Naive thymus-derived CD4-positive, alpha-beta T cell (primary cell): ENCODE measurements at regions not wholly inside any gene's neighbourhood (a gene's known extent, or its start where the extent isn't known, plus 50 kb on each side); places are given as distances from the start of the nearest gene placed in this dataset.
"Not testable (repeated sequence)": the region's sequence is repeated elsewhere in the genome, so short reads cannot be mapped to it uniquely, and the experiment has no call there.

Experiments
- ATAC-seq: fragments of 150-1000 bp; cut with Tn5 transposase; 2 replicates; pipeline ENCODE4 v1.10.0; 2021; ENCODE audit warnings: mild to moderate bottlenecking, moderate library complexity
- CTCF ChIA-PET: fragments of 350-600 bp; sonication (Branson Sonifier 250); formaldehyde crosslinking; loops from one replicate; lab custom pipeline; 2021; ENCODE audit warnings: antibody characterized with exemption; lab: Charles Lee
- POLR2A ChIA-PET: fragments of 350-600 bp; sonication (Branson Sonifier 250); formaldehyde crosslinking; loops from one replicate; lab custom pipeline; 2021; ENCODE audit warnings: antibody characterized with exemption, inconsistent platforms; lab: Charles Lee
- DNase-seq, 9 donors: peaks; one replicate each; pipeline versions ENCODE4 v3.0.0 to v3.0.0-alpha.2; 2020 to 2022; ENCODE audit warnings: mixed read lengths in 1 of 9
- H3K27ac ChIP-seq: one replicate; pipeline ENCODE4 v1.7.0; 2013; ENCODE audit warnings: mild to moderate bottlenecking, low read depth, low read length, moderate library complexity
- H3K27me3 ChIP-seq, 2 donors: one replicate each; pipeline ENCODE4 v1.7.0; 2013; ENCODE audit warnings: low read length in 2 of 2, mild to moderate bottlenecking in 2 of 2, moderate library complexity in 2 of 2; ENCODE audit not compliant: control insufficient read depth in 2 of 2, insufficient read depth in 2 of 2
- H3K36me3 ChIP-seq, 3 experiments: 1 replicate in 2 of 3; 2 replicates in 1 of 3; pipeline ENCODE4 v1.7.0; 2013; ENCODE audit warnings: low read length in 3 of 3, mild to moderate bottlenecking in 3 of 3, moderate library complexity in 1 of 3; ENCODE audit not compliant: insufficient read depth in 3 of 3, control insufficient read depth in 2 of 3
- H3K4me1 ChIP-seq, 2 donors: one replicate each; pipeline ENCODE4 v1.7.0; 2013; ENCODE audit warnings: low read length in 2 of 2, mild to moderate bottlenecking in 2 of 2, moderate library complexity in 1 of 2; ENCODE audit not compliant: control insufficient read depth in 2 of 2, insufficient read depth in 2 of 2
- H3K4me3 ChIP-seq: 2 replicates; pipeline ENCODE4 v1.7.0; 2013; ENCODE audit warnings: mild to moderate bottlenecking, low read length
- H3K9me3 ChIP-seq, 3 experiments: 1 replicate in 2 of 3; 2 replicates in 1 of 3; pipeline ENCODE4 v1.7.0; 2013; ENCODE audit warnings: low read length in 3 of 3; ENCODE audit not compliant: control insufficient read depth in 2 of 3
- H3K27ac Mint-ChIP-seq, 9 donors: one replicate each; pipeline ENCODE4 v1.8.0; 2020 to 2022; ENCODE audit warnings: mixed read lengths in 9 of 9, mild to moderate bottlenecking in 8 of 9, moderate library complexity in 5 of 9, inconsistent platforms in 2 of 9
- H3K27me3 Mint-ChIP-seq, 5 donors: one replicate each; pipeline ENCODE4 v1.8.0; 2021 to 2022; ENCODE audit warnings: mixed read lengths in 5 of 5, mild to moderate bottlenecking in 1 of 5
- H3K36me3 Mint-ChIP-seq, 5 donors: one replicate each; pipeline ENCODE4 v1.8.0; 2020 to 2022; ENCODE audit warnings: mixed read lengths in 5 of 5, mild to moderate bottlenecking in 3 of 5, inconsistent platforms in 1 of 5
- H3K4me1 Mint-ChIP-seq, 7 donors: one replicate each; pipeline ENCODE4 v1.8.0; 2020 to 2022; ENCODE audit warnings: mixed read lengths in 7 of 7, mild to moderate bottlenecking in 3 of 7, inconsistent platforms in 1 of 7
- H3K4me3 Mint-ChIP-seq, 10 donors: one replicate each; pipeline ENCODE4 v1.8.0; 2020 to 2022; ENCODE audit warnings: mild to moderate bottlenecking in 10 of 10, mixed read lengths in 10 of 10, moderate library complexity in 6 of 10, inconsistent platforms in 2 of 10
- H3K9me3 Mint-ChIP-seq, 11 donors: one replicate each; pipeline ENCODE4 v1.8.0; 2020 to 2022; ENCODE audit warnings: mixed read lengths in 11 of 11, mild to moderate bottlenecking in 4 of 11, inconsistent platforms in 1 of 11, moderate library complexity in 1 of 11
- intact Hi-C, 2 donors: fragments of 100-400 bp; cut with micrococcal nuclease; formaldehyde crosslinking; loops; one replicate each; pipeline ENCODE4 v1.15.1; 2023

DNA sequence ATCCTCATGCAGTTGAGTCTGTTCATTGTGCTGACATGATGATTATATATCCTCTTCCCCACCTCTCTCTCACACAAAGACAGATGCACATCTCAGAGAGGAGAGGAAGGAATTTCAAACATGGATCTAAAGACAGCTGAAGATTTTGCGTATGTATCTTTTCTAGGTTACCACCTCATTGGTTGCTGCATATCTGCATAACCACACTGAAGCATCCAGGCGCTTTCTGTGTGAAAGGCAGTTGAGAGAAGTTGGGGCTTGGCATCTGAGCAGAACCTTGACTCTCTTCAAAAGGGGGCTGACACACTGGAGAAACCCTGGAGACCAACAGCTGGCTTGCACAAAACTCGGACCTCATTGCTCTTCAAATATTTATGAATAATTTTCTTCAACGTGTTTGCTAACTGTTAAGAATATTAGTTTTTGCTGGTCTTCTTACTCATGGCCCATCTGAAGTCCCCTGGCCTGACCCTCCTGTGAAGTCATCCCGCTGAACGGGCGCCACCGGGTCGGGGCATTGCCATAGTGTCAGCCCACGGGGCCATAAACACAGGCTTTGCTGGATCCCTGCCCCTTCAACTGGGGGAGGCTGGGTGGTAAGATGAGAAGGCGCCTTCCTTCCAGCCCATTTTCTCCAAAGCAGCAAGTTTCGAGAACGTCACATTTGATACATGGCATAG, 593.2 kb upstream of the CLINT1 start:
- Mint-ChIP-seq H3K27ac (no peak overlapping the region), H3K36me3 (no peaks in the 10 kb centered on the region), H3K9me3 (peaks cover 0 to 7% (median 0%) of the 10 kb centered on the region in 11 donors), H3K4me1 (no peaks in the 10 kb centered on the region), H3K4me3 (no peak overlapping the region), H3K27me3 (no peaks in the 10 kb centered on the region)
- H3K36me3 ChIP-seq = no peaks in the 10 kb centered on the region
- H3K9me3 ChIP-seq = no peaks in the 10 kb centered on the region
- intact Hi-C loops = no loop called here
- ATAC-seq (no peak), DNase-seq (no peak)
- H3K4me1 ChIP-seq = no peaks in the 10 kb centered on the region
- H3K27ac ChIP-seq = no peak overlapping the region
- H3K4me3 ChIP-seq = no peak overlapping the region
- ChIA-PET CTCF (no interaction called here), POLR2A (no interaction called here)
- H3K27me3 ChIP-seq = no peaks in the 10 kb centered on the region

- Histone ChIP-seq H3K27me3 (no peaks in the 10 kb centered on the region), H3K4me1 (no peaks in the 10 kb centered on the region), H3K4me3 (no peak overlapping the region), H3K9me3 (no peaks in the 10 kb centered on the region), H3K27ac (no peak overlapping the region), H3K36me3 (no peaks in the 10 kb centered on the region)
- Mint-ChIP-seq H3K4me1 (no peaks in the 10 kb centered on the region), H3K4me3 (no peak overlapping the region), H3K27ac (peak overlapping the region in 1 of 9 donors; percentile 5), H3K9me3 (peaks cover 0 to 8% (median 0%) of the 10 kb centered on the region in 11 donors), H3K36me3 (no peaks in the 10 kb centered on the region), H3K27me3 (no peaks in the 10 kb centered on the region)
- DNase-seq (no peak), ATAC-seq (no peak)
- intact Hi-C loops = no loop called here
- CTCF ChIA-PET = no interaction called here
- POLR2A ChIA-PET = no interaction called here
These were observed 592.5 kb upstream of the CLINT1 start for GRCh38 chr5:158451203-158451992.

DNA sequence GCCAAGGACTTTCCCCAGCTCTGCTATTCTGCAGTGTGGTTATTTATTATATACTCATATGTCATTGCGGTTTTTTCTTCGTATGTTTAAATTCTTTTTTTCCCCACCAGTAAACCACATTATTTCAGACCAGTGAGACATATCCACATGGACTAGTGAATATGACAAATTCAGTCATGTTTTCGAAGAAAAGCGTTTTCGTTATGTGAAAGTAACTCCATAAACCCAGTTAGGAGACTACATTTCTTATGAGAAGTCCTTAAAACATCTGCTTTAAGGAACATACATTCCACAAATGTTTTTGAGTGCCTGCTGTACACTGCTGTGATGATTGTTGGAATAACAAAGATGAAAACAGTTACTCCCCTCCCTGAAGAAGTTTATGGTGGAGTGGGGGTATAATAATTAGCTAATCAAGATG, 591.8 kb upstream of the CLINT1 start:
- Mint-ChIP-seq H3K27me3 (no peaks in the 10 kb centered on the region), H3K4me1 (no peaks in the 10 kb centered on the region), H3K27ac (no peak overlapping the region), H3K9me3 (peaks cover 2 to 13% (median 3%) of the 10 kb centered on the region in 11 donors), H3K4me3 (no peak overlapping the region), H3K36me3 (peaks cover 2 to 6% (median 3%) of the 10 kb centered on the region in 5 donors)
- Histone ChIP-seq H3K9me3 (no peaks in the 10 kb centered on the region), H3K27ac (no peak overlapping the region), H3K27me3 (no peaks in the 10 kb centered on the region), H3K4me3 (no peak overlapping the region), H3K4me1 (no peaks in the 10 kb centered on the region), H3K36me3 (no peaks in the 10 kb centered on the region)
- CTCF ChIA-PET = interaction anchor here (1.1 kb wide), 1 partner anchor 8 kb away, joined by 3 read pairs; no protein-coding TSS in a partner anchor
- intact Hi-C loops = no loop called here
- ATAC-seq = no peak
- POLR2A ChIA-PET = no interaction called here
- no peak for DNase-seq

DNA sequence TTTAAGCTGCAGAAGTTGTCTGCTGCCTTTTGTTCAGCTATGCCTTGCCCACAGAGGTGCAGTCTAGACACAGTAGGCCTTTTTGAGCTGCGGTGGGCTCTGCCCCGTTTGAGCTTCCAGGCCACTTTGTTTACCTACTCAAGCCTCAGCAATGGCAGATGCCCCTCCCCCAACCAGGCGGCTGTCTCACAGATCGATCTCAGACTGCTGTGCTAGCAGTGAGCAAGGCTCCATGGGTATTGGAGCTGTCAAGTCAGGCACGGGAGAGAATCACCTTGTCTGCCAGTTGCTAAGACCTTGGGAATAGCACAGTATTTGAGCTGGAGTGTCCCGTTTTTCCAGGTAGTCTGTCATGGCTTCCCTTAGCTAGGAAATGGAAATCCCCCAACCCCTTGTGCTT, 587.8 kb upstream of the CLINT1 start:
- H3K9me3 ChIP-seq, H3K27ac Mint-ChIP-seq, ATAC-seq, H3K36me3 ChIP-seq, intact Hi-C loops, H3K27ac ChIP-seq, H3K27me3 Mint-ChIP-seq, H3K4me3 ChIP-seq, DNase-seq, H3K4me1 ChIP-seq, H3K4me1 Mint-ChIP-seq, POLR2A ChIA-PET, H3K27me3 ChIP-seq, H3K4me3 Mint-ChIP-seq: not testable (repeated sequence)
- CTCF ChIA-PET = interaction anchor here (1.2 kb wide), 1 partner anchor 12 kb away, joined by 3 read pairs; no protein-coding TSS in a partner anchor
- Mint-ChIP-seq H3K36me3 (peaks cover 6 to 15% (median 10%) of the 10 kb centered on the region in 5 donors), H3K9me3 (peaks cover 6 to 28% (median 18%) of the 10 kb centered on the region in 11 donors)

GRCh38 chr5:158439204-158439603, 580.3 kb upstream of the CLINT1 start:
- H3K36me3 ChIP-seq, H3K27ac ChIP-seq, H3K4me3 ChIP-seq, H3K4me3 Mint-ChIP-seq, DNase-seq, H3K27ac Mint-ChIP-seq, ATAC-seq, CTCF ChIA-PET, POLR2A ChIA-PET, H3K27me3 Mint-ChIP-seq, H3K27me3 ChIP-seq, H3K9me3 ChIP-seq: not testable (repeated sequence)
- intact Hi-C loops = loop anchor here in 1 of 2 donors (10.0 kb wide), 3 partner anchors 76 to 666 kb away; no protein-coding TSS in a partner anchor
- peaks cover 2 to 34% (median 10%) of the 10 kb centered on the region in 11 donors for H3K9me3 Mint-ChIP-seq
- H3K4me1 ChIP-seq = peaks cover 9 to 28% of the 10 kb centered on the region in 2 donors
- peaks cover 7 to 38% (median 32%) of the 10 kb centered on the region in 7 donors for H3K4me1 Mint-ChIP-seq
- peaks cover 0 to 17% (median 5%) of the 10 kb centered on the region in 5 donors for H3K36me3 Mint-ChIP-seq

GRCh38 chr5:158436271-158437065, 577.5 kb upstream of the CLINT1 start:
- Histone ChIP-seq H3K4me1 (peaks cover 9 to 46% of the 10 kb centered on the region in 2 donors), H3K27me3 (no peaks in the 10 kb centered on the region), H3K4me3 (no peak overlapping the region), H3K27ac (no peak overlapping the region), H3K36me3 (no peaks in the 10 kb centered on the region), H3K9me3 (no peaks in the 10 kb centered on the region)
- CTCF ChIA-PET = no interaction called here
- peaks cover 0 to 32% (median 0%) of the 10 kb centered on the region in 5 donors for H3K36me3 Mint-ChIP-seq
- ATAC-seq (no peak), DNase-seq (no peak)
- H3K4me1 Mint-ChIP-seq = peaks cover 18 to 65% (median 57%) of the 10 kb centered on the region in 7 donors
- peaks cover 0 to 39% (median 1%) of the 10 kb centered on the region in 11 donors for H3K9me3 Mint-ChIP-seq
- peak overlapping the region in 5 of 10 donors; percentile 73 to 82 (median 79) for H3K4me3 Mint-ChIP-seq
- POLR2A ChIA-PET = no interaction called here
- H3K27ac Mint-ChIP-seq = peak overlapping the region in 6 of 9 donors; percentile 20 to 81 (median 69)
- H3K27me3 Mint-ChIP-seq = no peaks in the 10 kb centered on the region
- intact Hi-C loops = loop anchor here in 1 of 2 donors (10.0 kb wide), 3 partner anchors 78 to 668 kb away; no protein-coding TSS in a partner anchor
